HCT116 (cell line): ENCODE measurements at regions not wholly inside any gene's neighbourhood (a gene's known extent, or its start where the extent isn't known, plus 50 kb on each side); places are given as distances from the start of the nearest gene placed in this dataset.

ENCODE experiments used
- ATAC-seq: fragments of 200-7000 bp; cut with Tn5 transposase; 2 replicates; pipeline ENCODE4 v1.9.1; 2020; ENCODE audit warnings: mild to moderate bottlenecking, moderate library complexity
- BruUV-seq: library from RNA; stranded (reverse); fragments of 400-500 nt; replicated peaks from 2 replicates; lab custom pipeline; 2021; lab: Mats Ljungman, UMichigan
- CTCF ChIA-PET: fragments of 300-600 bp; sonication (Branson Sonifier 250); formaldehyde crosslinking; loops from one replicate; lab custom pipeline; 2021; ENCODE audit warnings: antibody characterized with exemption; lab: Charles Lee
- POLR2A ChIA-PET: fragments of 300-600, 350-600 bp; sonication (Branson Sonifier 250); formaldehyde crosslinking; loops from one replicate; lab custom pipeline; 2021; ENCODE audit warnings: antibody characterized with exemption; lab: Charles Lee
- RAD21 ChIA-PET, 2 experiments: fragments of 300-600 bp; sonication (Branson Sonifier 250); formaldehyde crosslinking; loops; one replicate each; lab custom pipeline; 2023; ENCODE audit warnings: low total read pairs in 2 of 2; ENCODE audit not compliant: uncharacterized antibody in 2 of 2, unreplicated experiment in 2 of 2, low non-redundant PET in 1 of 2; lab: Charles Lee
- DNase-seq: peaks from one replicate; pipeline ENCODE4 v3.0.0-alpha.2; 2010; ENCODE audit warnings: low read depth, low spot score
- H2AFZ ChIP-seq: fragments of 200-600 bp; shearing (Covaris generic), sonication (generic); 2 replicates; pipeline ENCODE4 v1.6.1; 2017; ENCODE audit warnings: low read depth, mixed run types, mixed read lengths, antibody characterized with exemption, low read length; ENCODE audit not compliant: poor library complexity, severe bottlenecking
- H3K27ac ChIP-seq: 2 replicates; pipeline ENCODE4 v1.5.1; 2012; ENCODE audit warnings: low read depth, low read length
- H3K27me3 ChIP-seq: fragments of 200-600 bp; sonication (generic); 2 replicates; pipeline ENCODE4 v1.6.1; 2016; ENCODE audit warnings: mixed run types, low read length, mixed read lengths; ENCODE audit not compliant: insufficient read depth
- H3K36me3 ChIP-seq, 2 experiments: fragments of 200-500 bp in 1 of 2; fragments of 200-600 bp in 1 of 2; sonication (Bioruptor generic) in 1 of 2; sonication (generic) in 1 of 2; 2 replicates each; pipeline versions ENCODE4 v1.5.1 to v1.6.1; 2014 to 2016; ENCODE audit warnings: low read length in 2 of 2, inconsistent platforms in 1 of 2, mixed read lengths in 1 of 2, mixed run types in 1 of 2; ENCODE audit not compliant: insufficient read depth in 2 of 2, control insufficient read depth in 1 of 2
- H3K4me1 ChIP-seq, 2 experiments: fragments of 200-600 bp in 1 of 2; sonication (generic) in 1 of 2; 2 replicates each; pipeline versions ENCODE4 v1.5.1 to v1.6.1; 2012 to 2017; ENCODE audit warnings: low read length in 2 of 2, inconsistent platforms in 1 of 2, mild to moderate bottlenecking in 1 of 2, mixed read lengths in 1 of 2, mixed run types in 1 of 2, moderate library complexity in 1 of 2; ENCODE audit not compliant: insufficient read depth in 2 of 2, control insufficient read depth in 1 of 2
- H3K4me2 ChIP-seq: fragments of 200-600 bp; sonication (generic); 2 replicates; pipeline ENCODE4 v1.6.1; 2017; ENCODE audit warnings: mixed run types, low read length, mixed read lengths
- H3K4me3 ChIP-seq, 2 experiments: fragments of 200-600 bp in 1 of 2; sonication (generic) in 1 of 2; replicated peaks in 1 of 2; 2 replicates each; pipeline ENCODE4 v1.5.1; 2011 to 2016; ENCODE audit warnings: low read length in 2 of 2, control low read depth in 1 of 2, low read depth in 1 of 2, mild to moderate bottlenecking in 1 of 2, mixed read lengths in 1 of 2, mixed run types in 1 of 2
- H3K79me2 ChIP-seq: fragments of 200-600 bp; sonication (generic); 2 replicates; pipeline ENCODE4 v1.6.1; 2017; ENCODE audit warnings: mild to moderate bottlenecking, mixed run types, low read length, moderate library complexity, mixed read lengths; ENCODE audit not compliant: insufficient read depth
- H3K9ac ChIP-seq: fragments of 200-600 bp; sonication (generic); 2 replicates; pipeline ENCODE4 v1.6.1; 2016; ENCODE audit warnings: low read length, mixed read lengths
- H3K9me2 ChIP-seq: fragments of 200-600 bp; sonication (generic), shearing (Covaris generic); 2 replicates; pipeline ENCODE4 v1.6.1; 2017; ENCODE audit warnings: mixed run types, mild to moderate bottlenecking, moderate library complexity; ENCODE audit not compliant: insufficient read depth
- H3K9me3 ChIP-seq, 2 experiments: fragments of 200-500 bp in 1 of 2; fragments of 200-600 bp in 1 of 2; sonication (Bioruptor generic) in 1 of 2; sonication (generic) in 1 of 2; 2 replicates each; pipeline ENCODE4 v1.6.1; 2014 to 2017; ENCODE audit warnings: low read length in 2 of 2, mixed read lengths in 2 of 2, inconsistent platforms in 1 of 2, low read depth in 1 of 2, mild to moderate bottlenecking in 1 of 2, mixed run types in 1 of 2, moderate library complexity in 1 of 2; ENCODE audit not compliant: control insufficient read depth in 1 of 2, insufficient read depth in 1 of 2
- H4K20me1 ChIP-seq: fragments of 200-600 bp; sonication (generic), shearing (Covaris generic); 2 replicates; pipeline ENCODE4 v1.6.1; 2017; ENCODE audit warnings: mixed run types, mild to moderate bottlenecking, moderate library complexity; ENCODE audit not compliant: insufficient read depth
- EZH2phosphoT487 ChIP-seq: fragments of 200-600 bp; IDR thresholded peaks from 2 replicates; pipeline ENCODE4 v1.6.1; 2018; ENCODE audit warnings: antibody characterized with exemption, borderline replicate concordance
- FOSL1 ChIP-seq: IDR thresholded peaks from 2 replicates; pipeline ENCODE4 v1.6.1; 2012; ENCODE audit warnings: low read depth
- JUND ChIP-seq: IDR thresholded peaks from 2 replicates; pipeline ENCODE4 v1.6.1; 2012
- POLR2A ChIP-seq: IDR thresholded peaks from 2 replicates; pipeline ENCODE4 v1.7.0; 2011; ENCODE audit warnings: borderline replicate concordance; ENCODE audit not compliant: insufficient read depth, insufficient read length; ENCODE audit errors: extremely low read depth
- SIN3A ChIP-seq: IDR thresholded peaks from 2 replicates; pipeline ENCODE4 v1.6.1; 2012; ENCODE audit warnings: low read depth
- SRF ChIP-seq: IDR thresholded peaks from 2 replicates; pipeline ENCODE4 v1.6.1; 2012; ENCODE audit warnings: low read depth
- TCF7L2 ChIP-seq: IDR thresholded peaks from 2 replicates; pipeline ENCODE4 v1.7.0; 2011; ENCODE audit warnings: borderline replicate concordance, inconsistent platforms; ENCODE audit not compliant: insufficient read depth, insufficient read length; ENCODE audit errors: extremely low read depth
- ZFX ChIP-seq: fragments of 450-650 bp; IDR thresholded peaks from 2 replicates; pipeline ENCODE4 v1.6.1; 2017
- ZNF274 ChIP-seq: fragments of 200-500 bp; sonication (Bioruptor generic); IDR thresholded peaks from 2 replicates; pipeline ENCODE4 v1.6.1; 2014; ENCODE audit warnings: mild to moderate bottlenecking, low read depth, low read length, inconsistent platforms
- intact Hi-C: fragments of 100-400 bp; cut with micrococcal nuclease; formaldehyde crosslinking; loops from 2 replicates; pipeline ENCODE4 v1.10.0; 2022
- TF ChIP-seq, protein P1 (sequence below): IDR thresholded peaks from 2 replicates; pipeline ENCODE4 v1.6.1; 2011; ENCODE audit warnings: mild to moderate bottlenecking, low read length, moderate library complexity; ENCODE audit not compliant: insufficient replicate concordance; ENCODE audit errors: extremely low read depth
- TF ChIP-seq, protein P2 (sequence below), 3 experiments: fragments of 200-600 bp in 1 of 3; sonication (generic) in 1 of 3; IDR thresholded peaks in 2 of 3; conservative IDR thresholded peaks in 1 of 3; 2 replicates each; pipeline ENCODE4 v1.5.1; 2012 to 2017; ENCODE audit warnings: low read depth in 2 of 3, low read length in 2 of 3, antibody characterized with exemption in 1 of 3, borderline replicate concordance in 1 of 3, control low read depth in 1 of 3, mild to moderate bottlenecking in 1 of 3, mixed read lengths in 1 of 3, mixed run types in 1 of 3, moderate library complexity in 1 of 3; ENCODE audit not compliant: insufficient read depth in 1 of 3
- TF ChIP-seq, protein P3 (sequence below): IDR thresholded peaks from 2 replicates; pipeline ENCODE4 v1.6.1; 2012; ENCODE audit warnings: low read depth
- TF ChIP-seq, protein P4 (sequence below): IDR thresholded peaks from 2 replicates; pipeline ENCODE4 v1.6.1; 2012

- BruUV-seq: no TSS peak
- H2AFZ ChIP-seq: no peak overlapping the region
These were observed 397.0 kb upstream of the ADAMTS5 start for GRCh38 chr21:27363719-27364477.

More at GRCh38 chr21:27363719-27364477, 397.0 kb upstream of the ADAMTS5 start:
- Histone ChIP-seq H3K4me2 (no peak overlapping the region), H3K27ac (no peak overlapping the region)
- DNase-seq: no peak
- RAD21 ChIA-PET: no interaction called here
- TF ChIP-seq SRF (no peak), TCF7L2 (no peak), SIN3A (no peak), POLR2A (no peak), ZFX (no peak), JUND (no peak), FOSL1 (no peak), EZH2phosphoT487 (no peak), ZNF274 (no peak)
- TF ChIP-seq, protein P1, sequence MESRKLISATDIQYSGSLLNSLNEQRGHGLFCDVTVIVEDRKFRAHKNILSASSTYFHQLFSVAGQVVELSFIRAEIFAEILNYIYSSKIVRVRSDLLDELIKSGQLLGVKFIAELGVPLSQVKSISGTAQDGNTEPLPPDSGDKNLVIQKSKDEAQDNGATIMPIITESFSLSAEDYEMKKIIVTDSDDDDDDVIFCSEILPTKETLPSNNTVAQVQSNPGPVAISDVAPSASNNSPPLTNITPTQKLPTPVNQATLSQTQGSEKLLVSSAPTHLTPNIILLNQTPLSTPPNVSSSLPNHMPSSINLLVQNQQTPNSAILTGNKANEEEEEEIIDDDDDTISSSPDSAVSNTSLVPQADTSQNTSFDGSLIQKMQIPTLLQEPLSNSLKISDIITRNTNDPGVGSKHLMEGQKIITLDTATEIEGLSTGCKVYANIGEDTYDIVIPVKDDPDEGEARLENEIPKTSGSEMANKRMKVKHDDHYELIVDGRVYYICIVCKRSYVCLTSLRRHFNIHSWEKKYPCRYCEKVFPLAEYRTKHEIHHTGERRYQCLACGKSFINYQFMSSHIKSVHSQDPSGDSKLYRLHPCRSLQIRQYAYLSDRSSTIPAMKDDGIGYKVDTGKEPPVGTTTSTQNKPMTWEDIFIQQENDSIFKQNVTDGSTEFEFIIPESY: no peak
- TF ChIP-seq, protein P2, sequence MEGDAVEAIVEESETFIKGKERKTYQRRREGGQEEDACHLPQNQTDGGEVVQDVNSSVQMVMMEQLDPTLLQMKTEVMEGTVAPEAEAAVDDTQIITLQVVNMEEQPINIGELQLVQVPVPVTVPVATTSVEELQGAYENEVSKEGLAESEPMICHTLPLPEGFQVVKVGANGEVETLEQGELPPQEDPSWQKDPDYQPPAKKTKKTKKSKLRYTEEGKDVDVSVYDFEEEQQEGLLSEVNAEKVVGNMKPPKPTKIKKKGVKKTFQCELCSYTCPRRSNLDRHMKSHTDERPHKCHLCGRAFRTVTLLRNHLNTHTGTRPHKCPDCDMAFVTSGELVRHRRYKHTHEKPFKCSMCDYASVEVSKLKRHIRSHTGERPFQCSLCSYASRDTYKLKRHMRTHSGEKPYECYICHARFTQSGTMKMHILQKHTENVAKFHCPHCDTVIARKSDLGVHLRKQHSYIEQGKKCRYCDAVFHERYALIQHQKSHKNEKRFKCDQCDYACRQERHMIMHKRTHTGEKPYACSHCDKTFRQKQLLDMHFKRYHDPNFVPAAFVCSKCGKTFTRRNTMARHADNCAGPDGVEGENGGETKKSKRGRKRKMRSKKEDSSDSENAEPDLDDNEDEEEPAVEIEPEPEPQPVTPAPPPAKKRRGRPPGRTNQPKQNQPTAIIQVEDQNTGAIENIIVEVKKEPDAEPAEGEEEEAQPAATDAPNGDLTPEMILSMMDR (IDR thresholded peaks at IDR 0.05 in 2 of 3, conservative IDR thresholded peaks at IDR 0.05 in 1 of 3; ENCODE audit: borderline replicate concordance in 1 of 3, insufficient read depth in 1 of 3, low read depth in 2 of 3, low read length in 2 of 3): no peak
- TF ChIP-seq, protein P3, sequence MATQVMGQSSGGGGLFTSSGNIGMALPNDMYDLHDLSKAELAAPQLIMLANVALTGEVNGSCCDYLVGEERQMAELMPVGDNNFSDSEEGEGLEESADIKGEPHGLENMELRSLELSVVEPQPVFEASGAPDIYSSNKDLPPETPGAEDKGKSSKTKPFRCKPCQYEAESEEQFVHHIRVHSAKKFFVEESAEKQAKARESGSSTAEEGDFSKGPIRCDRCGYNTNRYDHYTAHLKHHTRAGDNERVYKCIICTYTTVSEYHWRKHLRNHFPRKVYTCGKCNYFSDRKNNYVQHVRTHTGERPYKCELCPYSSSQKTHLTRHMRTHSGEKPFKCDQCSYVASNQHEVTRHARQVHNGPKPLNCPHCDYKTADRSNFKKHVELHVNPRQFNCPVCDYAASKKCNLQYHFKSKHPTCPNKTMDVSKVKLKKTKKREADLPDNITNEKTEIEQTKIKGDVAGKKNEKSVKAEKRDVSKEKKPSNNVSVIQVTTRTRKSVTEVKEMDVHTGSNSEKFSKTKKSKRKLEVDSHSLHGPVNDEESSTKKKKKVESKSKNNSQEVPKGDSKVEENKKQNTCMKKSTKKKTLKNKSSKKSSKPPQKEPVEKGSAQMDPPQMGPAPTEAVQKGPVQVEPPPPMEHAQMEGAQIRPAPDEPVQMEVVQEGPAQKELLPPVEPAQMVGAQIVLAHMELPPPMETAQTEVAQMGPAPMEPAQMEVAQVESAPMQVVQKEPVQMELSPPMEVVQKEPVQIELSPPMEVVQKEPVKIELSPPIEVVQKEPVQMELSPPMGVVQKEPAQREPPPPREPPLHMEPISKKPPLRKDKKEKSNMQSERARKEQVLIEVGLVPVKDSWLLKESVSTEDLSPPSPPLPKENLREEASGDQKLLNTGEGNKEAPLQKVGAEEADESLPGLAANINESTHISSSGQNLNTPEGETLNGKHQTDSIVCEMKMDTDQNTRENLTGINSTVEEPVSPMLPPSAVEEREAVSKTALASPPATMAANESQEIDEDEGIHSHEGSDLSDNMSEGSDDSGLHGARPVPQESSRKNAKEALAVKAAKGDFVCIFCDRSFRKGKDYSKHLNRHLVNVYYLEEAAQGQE: no peak
- TF ChIP-seq, protein P4, sequence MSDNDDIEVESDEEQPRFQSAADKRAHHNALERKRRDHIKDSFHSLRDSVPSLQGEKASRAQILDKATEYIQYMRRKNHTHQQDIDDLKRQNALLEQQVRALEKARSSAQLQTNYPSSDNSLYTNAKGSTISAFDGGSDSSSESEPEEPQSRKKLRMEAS: no peak
- TF ChIP-seq, all 23 proteins: peak for 0
- H4K20me1 ChIP-seq: no peaks in the 10 kb centered on the region
- H3K4me1 ChIP-seq: no peaks in the 10 kb centered on the region
- H3K9me3 ChIP-seq: peaks cover 7 to 29% of the 10 kb centered on the region in 2 experiments; a peak in 2 of 4 replicates
- H3K36me3 ChIP-seq: no peaks in the 10 kb centered on the region
- intact Hi-C loops: no loop called here
- no peaks in the 10 kb centered on the region for H3K79me2 ChIP-seq
- CTCF ChIA-PET: no interaction called here
- no peak overlapping the region for H3K9ac ChIP-seq
- ATAC-seq: no peak
- no peaks in the 10 kb centered on the region for H3K27me3 ChIP-seq
- H3K9me2 ChIP-seq: no peaks in the 10 kb centered on the region
- POLR2A ChIA-PET: no interaction called here
- H3K4me3 ChIP-seq: no peak overlapping the region
